KMS-11 (cell line): ENCODE measurements at regions not wholly inside any gene's neighbourhood (a gene's known extent, or its start where the extent isn't known, plus 50 kb on each side); places are given as distances from the start of the nearest gene placed in this dataset.

Experiments used
- H2AFZ ChIP-seq: fragments of 200-600 bp; sonication (generic); 2 replicates; pipeline ENCODE4 v1.6.1; 2016; ENCODE audit warnings: antibody characterized with exemption, mixed run types, low read depth
- H3K27ac ChIP-seq: fragments of 200-600 bp; sonication (generic); 2 replicates; pipeline ENCODE4 v1.6.1; 2016; ENCODE audit warnings: mild to moderate bottlenecking, mixed run types
- H3K27me3 ChIP-seq: fragments of 200-600 bp; sonication (generic); 2 replicates; pipeline ENCODE4 v1.6.1; 2017; ENCODE audit warnings: mild to moderate bottlenecking, low read depth, mixed run types, moderate library complexity; ENCODE audit not compliant: insufficient read depth
- H3K36me3 ChIP-seq: fragments of 200-600 bp; sonication (generic); 2 replicates; pipeline ENCODE4 v1.6.1; 2017; ENCODE audit warnings: mild to moderate bottlenecking, mixed run types; ENCODE audit not compliant: insufficient read depth
- H3K4me1 ChIP-seq: fragments of 200-600 bp; sonication (generic); 2 replicates; pipeline ENCODE4 v1.6.1; 2016; ENCODE audit warnings: mild to moderate bottlenecking, low read depth, mixed run types; ENCODE audit not compliant: poor library complexity, severe bottlenecking
- H3K4me2 ChIP-seq: fragments of 200-600 bp; sonication (generic); 2 replicates; pipeline ENCODE4 v1.7.0; 2016; ENCODE audit warnings: mild to moderate bottlenecking, mixed run types
- H3K4me3 ChIP-seq: fragments of 200-600 bp; sonication (generic); IDR thresholded peaks from 2 replicates; pipeline ENCODE4 v1.6.1; 2017; ENCODE audit warnings: low read depth, low read length, mixed read lengths; ENCODE audit not compliant: insufficient read depth
- H3K79me2 ChIP-seq: fragments of 200-600 bp; sonication (generic); 2 replicates; pipeline ENCODE4 v1.6.1; 2016; ENCODE audit warnings: low read depth, mixed run types; ENCODE audit not compliant: insufficient read depth
- H3K9ac ChIP-seq: fragments of 200-600 bp; sonication (generic); 2 replicates; pipeline ENCODE4 v1.6.1; 2016; ENCODE audit warnings: mild to moderate bottlenecking, mixed run types
- H4K20me1 ChIP-seq: fragments of 200-600 bp; sonication (generic); 2 replicates; pipeline ENCODE4 v1.6.1; 2016; ENCODE audit warnings: mild to moderate bottlenecking, mixed run types; ENCODE audit not compliant: insufficient read depth
- TF ChIP-seq, protein P1 (sequence below): fragments of 200-600 bp; sonication (generic); conservative IDR thresholded peaks from 2 replicates; pipeline ENCODE4 v1.6.1; 2017; ENCODE audit warnings: low read depth, mild to moderate bottlenecking, antibody characterized with exemption, low read length, moderate library complexity, mixed read lengths

DNA sequence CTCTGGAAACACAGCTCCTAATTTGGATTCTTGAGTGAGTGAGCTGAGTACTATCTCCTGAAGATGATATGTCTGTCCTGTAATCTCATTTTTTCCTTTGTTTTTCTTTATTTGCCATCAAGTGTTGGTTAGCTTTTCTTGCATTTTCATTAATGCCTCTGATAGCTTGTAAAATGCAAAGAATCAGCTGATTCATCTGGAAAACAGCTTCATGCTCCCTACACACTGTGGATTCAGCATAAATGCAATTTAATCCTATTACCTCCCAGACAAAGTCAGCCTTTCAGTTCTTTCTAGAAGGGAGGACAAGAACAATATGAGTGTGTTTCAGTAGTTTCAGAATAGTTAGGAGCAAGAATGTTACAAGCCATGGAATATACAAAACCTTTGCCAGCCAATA, 79.4 kb downstream of the DACT1 start:
- H2AFZ ChIP-seq, result no peak overlapping the region
- TF ChIP-seq, protein P1, sequence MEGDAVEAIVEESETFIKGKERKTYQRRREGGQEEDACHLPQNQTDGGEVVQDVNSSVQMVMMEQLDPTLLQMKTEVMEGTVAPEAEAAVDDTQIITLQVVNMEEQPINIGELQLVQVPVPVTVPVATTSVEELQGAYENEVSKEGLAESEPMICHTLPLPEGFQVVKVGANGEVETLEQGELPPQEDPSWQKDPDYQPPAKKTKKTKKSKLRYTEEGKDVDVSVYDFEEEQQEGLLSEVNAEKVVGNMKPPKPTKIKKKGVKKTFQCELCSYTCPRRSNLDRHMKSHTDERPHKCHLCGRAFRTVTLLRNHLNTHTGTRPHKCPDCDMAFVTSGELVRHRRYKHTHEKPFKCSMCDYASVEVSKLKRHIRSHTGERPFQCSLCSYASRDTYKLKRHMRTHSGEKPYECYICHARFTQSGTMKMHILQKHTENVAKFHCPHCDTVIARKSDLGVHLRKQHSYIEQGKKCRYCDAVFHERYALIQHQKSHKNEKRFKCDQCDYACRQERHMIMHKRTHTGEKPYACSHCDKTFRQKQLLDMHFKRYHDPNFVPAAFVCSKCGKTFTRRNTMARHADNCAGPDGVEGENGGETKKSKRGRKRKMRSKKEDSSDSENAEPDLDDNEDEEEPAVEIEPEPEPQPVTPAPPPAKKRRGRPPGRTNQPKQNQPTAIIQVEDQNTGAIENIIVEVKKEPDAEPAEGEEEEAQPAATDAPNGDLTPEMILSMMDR, result no peak
- H3K9ac ChIP-seq, result no peak overlapping the region
- H3K4me2 ChIP-seq, result no peak overlapping the region
- no peaks in the 10 kb centered on the region for H3K4me1 ChIP-seq
- no peak overlapping the region for H3K4me3 ChIP-seq
- no peaks in the 10 kb centered on the region for H3K36me3 ChIP-seq
- H3K27me3 ChIP-seq, result no peaks in the 10 kb centered on the region
- no peaks in the 10 kb centered on the region for H3K79me2 ChIP-seq
- no peaks in the 10 kb centered on the region for H4K20me1 ChIP-seq
- no peak overlapping the region for H3K27ac ChIP-seq

DNA sequence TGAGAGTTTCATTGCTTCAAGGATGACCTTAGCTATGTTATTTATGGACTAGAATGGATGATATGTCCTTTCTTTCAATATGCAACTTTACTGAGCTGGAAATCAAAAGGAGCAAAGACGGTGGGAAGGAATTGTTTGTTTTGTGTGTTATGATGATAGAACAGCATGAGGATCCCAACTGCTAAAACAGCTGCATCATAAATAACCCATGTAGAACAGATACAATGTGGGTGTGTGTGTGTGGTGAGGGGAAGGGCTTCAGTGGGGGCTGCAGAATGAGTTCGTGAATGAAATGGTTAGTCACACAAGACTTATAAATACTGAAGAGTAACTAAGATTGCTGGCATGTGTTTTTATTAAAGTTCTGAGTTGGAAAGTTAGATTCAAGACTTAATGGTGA, 80.1 kb downstream of the DACT1 start:
- no peaks in the 10 kb centered on the region for H3K4me1 ChIP-seq
- H3K79me2 ChIP-seq, result no peaks in the 10 kb centered on the region
- no peaks in the 10 kb centered on the region for H3K27me3 ChIP-seq
- H4K20me1 ChIP-seq, result no peaks in the 10 kb centered on the region
- H3K4me3 ChIP-seq, result no peak overlapping the region
- H2AFZ ChIP-seq, result no peak overlapping the region
- H3K9ac ChIP-seq, result no peak overlapping the region
- TF ChIP-seq, protein P1, result no peak
- no peak overlapping the region for H3K4me2 ChIP-seq
- H3K36me3 ChIP-seq, result no peaks in the 10 kb centered on the region
- no peak overlapping the region for H3K27ac ChIP-seq

DNA sequence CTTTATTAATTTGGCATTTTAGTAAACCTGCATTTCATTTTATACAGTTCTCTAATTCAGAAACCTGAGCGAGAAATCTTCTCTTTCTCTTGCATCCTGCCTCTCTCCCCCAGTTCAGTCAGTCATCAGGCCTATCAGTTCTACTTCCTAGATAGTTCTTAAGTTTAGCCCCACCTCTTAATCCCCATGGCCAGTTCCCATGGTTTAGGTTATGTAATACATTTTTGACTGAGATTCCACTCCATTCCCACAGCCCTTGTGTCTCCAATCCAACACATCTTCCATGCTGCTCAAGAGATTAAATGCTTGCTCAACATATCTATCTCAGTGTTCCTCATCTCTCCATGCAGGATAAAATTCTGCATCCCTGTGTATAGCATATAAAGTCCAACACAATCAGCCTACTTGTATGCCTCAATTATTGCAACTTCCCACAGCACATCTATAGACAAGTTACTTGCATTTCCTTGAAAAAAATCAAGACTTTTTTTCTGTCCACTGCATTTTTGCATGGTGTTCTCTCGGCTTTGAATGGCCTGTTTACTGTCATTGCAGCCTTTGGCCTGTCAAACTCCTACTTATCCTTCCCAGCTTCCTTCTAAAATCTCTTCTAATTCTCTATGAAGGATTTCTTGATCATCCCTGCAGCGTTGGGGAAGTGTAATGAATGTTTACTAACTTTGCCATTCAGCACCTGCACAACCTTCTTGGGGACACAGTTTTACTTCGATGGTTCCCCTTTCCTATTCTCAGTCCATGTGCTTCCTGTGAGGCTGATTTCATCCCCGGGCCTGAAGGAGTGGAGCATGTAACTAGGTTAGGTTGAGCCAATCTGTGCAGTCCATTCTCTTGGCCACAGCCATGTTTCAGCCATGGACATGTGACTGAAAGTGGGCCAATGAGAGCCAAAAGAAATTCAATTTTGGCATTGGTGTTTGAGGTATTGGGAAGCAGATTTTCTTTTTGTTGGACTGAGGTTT, 80.8 kb downstream of the DACT1 start:
- Histone ChIP-seq H3K4me2 (no peak overlapping the region), H2AFZ (no peak overlapping the region), H3K27me3 (no peaks in the 10 kb centered on the region), H3K27ac (no peak overlapping the region), H3K79me2 (no peaks in the 10 kb centered on the region), H3K36me3 (no peaks in the 10 kb centered on the region), H3K4me3 (no peak overlapping the region), H3K9ac (no peak overlapping the region), H4K20me1 (no peaks in the 10 kb centered on the region), H3K4me1 (no peaks in the 10 kb centered on the region)
- TF ChIP-seq, protein P1, result no peak

DNA sequence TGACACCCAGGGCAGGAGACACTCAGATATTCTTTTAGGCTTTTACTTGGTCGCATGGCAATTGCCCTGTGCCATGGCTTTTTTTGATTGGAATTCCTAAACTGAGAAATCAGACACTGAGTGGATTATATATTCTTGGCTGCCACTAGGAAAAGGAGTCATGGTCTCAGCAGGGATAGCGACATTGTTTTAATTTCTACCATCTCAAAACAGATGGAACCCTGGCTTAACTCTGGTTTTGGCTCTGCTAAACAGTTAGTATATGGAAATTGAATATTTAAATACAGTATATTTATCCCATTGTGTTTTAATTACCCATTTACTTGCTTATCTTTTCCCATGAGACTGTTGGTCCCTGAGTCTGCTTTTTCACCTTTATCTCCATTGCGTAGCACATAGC, 84.0 kb downstream of the DACT1 start:
- H3K27ac ChIP-seq, result no peak overlapping the region
- H3K4me3 ChIP-seq, result no peak overlapping the region
- H2AFZ ChIP-seq, result no peak overlapping the region
- TF ChIP-seq, protein P1, result no peak
- no peaks in the 10 kb centered on the region for H3K36me3 ChIP-seq
- no peaks in the 10 kb centered on the region for H3K4me1 ChIP-seq
- no peak overlapping the region for H3K9ac ChIP-seq
- no peaks in the 10 kb centered on the region for H3K27me3 ChIP-seq
- no peaks in the 10 kb centered on the region for H3K79me2 ChIP-seq
- no peak overlapping the region for H3K4me2 ChIP-seq
- H4K20me1 ChIP-seq, result no peaks in the 10 kb centered on the region
